Endothelial cell of umbilical vein (primary cell): ENCODE measurements at regions not wholly inside any gene's neighbourhood (a gene's known extent, or its start where the extent isn't known, plus 50 kb on each side); places are given as distances from the start of the nearest gene placed in this dataset.

Source experiments
- BruUV-seq: library from RNA; stranded (reverse); fragments of 400-500 nt; replicated peaks from 2 replicates; lab custom pipeline; 2021; lab: Mats Ljungman, UMichigan
- CTCF ChIA-PET: fragments of 300-600, 350-600 bp; sonication (Branson Sonifier 250); formaldehyde crosslinking; loops from one replicate; lab custom pipeline; 2021; ENCODE audit warnings: antibody characterized with exemption, inconsistent platforms; lab: Charles Lee
- POLR2A ChIA-PET: fragments of 300-600, 350-600 bp; sonication (Branson Sonifier 250); formaldehyde crosslinking; loops from one replicate; lab custom pipeline; 2021; ENCODE audit warnings: antibody characterized with exemption, inconsistent platforms; lab: Charles Lee
- DNase-seq: peaks from one replicate; pipeline ENCODE4 v3.0.0-alpha.2; 2011; ENCODE audit warnings: low read depth, low spot score
- FAIRE-seq: peaks from 2 replicates; lab custom pipeline; 2011; peaks lifted over from hg19 to GRCh38; lab: Jason Lieb, UNC
- H2AFZ ChIP-seq: 2 replicates; pipeline ENCODE4 v1.6.0; 2012; ENCODE audit warnings: low read depth, low read length, control low read depth, inconsistent platforms
- H3K27ac ChIP-seq: 2 replicates; pipeline ENCODE4 v1.5.1; 2011; ENCODE audit warnings: low read depth, mild to moderate bottlenecking, control low read depth, low read length, moderate library complexity; ENCODE audit not compliant: insufficient read depth
- H3K27me3 ChIP-seq, 2 experiments: 2 replicates each; pipeline versions ENCODE4 v1.6.0 to v1.6.1; 2011; ENCODE audit warnings: low read length in 2 of 2, mixed read lengths in 1 of 2; ENCODE audit not compliant: control insufficient read depth in 2 of 2, insufficient read depth in 2 of 2
- H3K36me3 ChIP-seq, 2 experiments: 2 replicates in 1 of 2; 3 replicates in 1 of 2; pipeline ENCODE4 v1.5.1; 2011; ENCODE audit warnings: low read length in 2 of 2, mild to moderate bottlenecking in 1 of 2, moderate library complexity in 1 of 2; ENCODE audit not compliant: control insufficient read depth in 2 of 2, insufficient read depth in 2 of 2; ENCODE audit errors: extremely low read depth in 1 of 2
- H3K4me1 ChIP-seq: 3 replicates; pipeline ENCODE4 v1.5.1; 2011; ENCODE audit warnings: mild to moderate bottlenecking, low read length; ENCODE audit not compliant: control insufficient read depth, insufficient read depth; ENCODE audit errors: extremely low read depth
- H3K4me2 ChIP-seq: 2 replicates; pipeline ENCODE4 v1.6.1; 2011; ENCODE audit warnings: low read length, control low read depth, mixed read lengths; ENCODE audit not compliant: insufficient read depth
- H3K4me3 ChIP-seq, 3 experiments: fragments of 200-600 bp in 1 of 3; sonication (generic), shearing (Covaris generic) in 1 of 3; replicated peaks in 1 of 3; 2 replicates each; pipeline ENCODE4 v1.5.1; 2011 to 2016; ENCODE audit warnings: control low read depth in 3 of 3, low read length in 3 of 3, mild to moderate bottlenecking in 2 of 3, inconsistent platforms in 1 of 3, low read depth in 1 of 3, moderate library complexity in 1 of 3; ENCODE audit not compliant: insufficient read depth in 1 of 3
- H3K79me2 ChIP-seq: 2 replicates; pipeline ENCODE4 v1.6.0; 2012; ENCODE audit warnings: low read length, inconsistent platforms; ENCODE audit not compliant: control insufficient read depth, insufficient read depth
- H3K9ac ChIP-seq: replicated peaks from 2 replicates; pipeline ENCODE3; 2011; ENCODE audit warnings: low read length, control low read depth; ENCODE audit not compliant: insufficient read depth; ENCODE audit errors: extremely low read depth
- H3K9me1 ChIP-seq: replicated peaks from 3 replicates; pipeline ENCODE4 v1.6.0; 2011; ENCODE audit warnings: mild to moderate bottlenecking, low read length; ENCODE audit not compliant: control insufficient read depth, insufficient read depth; ENCODE audit errors: extremely low read depth
- H3K9me3 ChIP-seq: replicated peaks from 2 replicates; pipeline ENCODE4 v1.5.1; 2012; ENCODE audit warnings: low read length, inconsistent platforms; ENCODE audit not compliant: control insufficient read depth, insufficient read depth
- H4K20me1 ChIP-seq: replicated peaks from 2 replicates; pipeline ENCODE3; 2011; ENCODE audit warnings: mild to moderate bottlenecking, low read length; ENCODE audit not compliant: control insufficient read depth, insufficient read depth; ENCODE audit errors: extremely low read depth
- EZH2 ChIP-seq: IDR thresholded peaks from 2 replicates; pipeline ENCODE4 v1.6.1; 2012; ENCODE audit warnings: borderline replicate concordance, low read depth, mild to moderate bottlenecking, moderate library complexity, low read length, inconsistent platforms; ENCODE audit not compliant: severe bottlenecking
- FOS ChIP-seq: IDR thresholded peaks from 2 replicates; pipeline ENCODE4 v1.6.1; 2011; ENCODE audit warnings: mild to moderate bottlenecking, low read length, moderate library complexity, borderline replicate concordance; ENCODE audit not compliant: insufficient read depth
- POLR2A ChIP-seq: IDR thresholded peaks from 2 replicates; pipeline ENCODE4 v1.6.1; 2012; ENCODE audit warnings: low read depth, mild to moderate bottlenecking, control low read depth, low read length
- POLR2AphosphoS5 ChIP-seq: IDR thresholded peaks from 2 replicates; pipeline ENCODE4 v1.6.1; 2012; ENCODE audit warnings: low read depth, mild to moderate bottlenecking, control low read depth, low read length, moderate library complexity; ENCODE audit not compliant: insufficient read depth
- dilution Hi-C: fragments of 300-500 bp; cut with MboI; formaldehyde crosslinking; loops from one replicate; pipeline ENCODE4 v1.15.0; 2019; ENCODE audit warnings: low sequenced_read_pairs; ENCODE audit not compliant: extremely low pct_ligation_motif_present
- intact Hi-C: fragments of 100-400 bp; cut with micrococcal nuclease; formaldehyde crosslinking; loops from one replicate; pipeline ENCODE4 v1.10.0; 2022
- TF ChIP-seq, protein P1 (sequence below): IDR thresholded peaks from 2 replicates; pipeline ENCODE4 v1.6.1; 2011; ENCODE audit not compliant: insufficient read depth, insufficient read length
- TF ChIP-seq, protein P2 (sequence below), 2 donors: IDR thresholded peaks; 1 replicate in 1 of 2; 2 replicates in 1 of 2; pipeline ENCODE4 v1.5.1; 2011; ENCODE audit warnings: low read length in 2 of 2, mild to moderate bottlenecking in 2 of 2, moderate library complexity in 2 of 2, control low read depth in 1 of 2, inconsistent platforms in 1 of 2, low read depth in 1 of 2; ENCODE audit not compliant: insufficient read depth in 1 of 2; ENCODE audit errors: extremely low read depth in 1 of 2

DNA sequence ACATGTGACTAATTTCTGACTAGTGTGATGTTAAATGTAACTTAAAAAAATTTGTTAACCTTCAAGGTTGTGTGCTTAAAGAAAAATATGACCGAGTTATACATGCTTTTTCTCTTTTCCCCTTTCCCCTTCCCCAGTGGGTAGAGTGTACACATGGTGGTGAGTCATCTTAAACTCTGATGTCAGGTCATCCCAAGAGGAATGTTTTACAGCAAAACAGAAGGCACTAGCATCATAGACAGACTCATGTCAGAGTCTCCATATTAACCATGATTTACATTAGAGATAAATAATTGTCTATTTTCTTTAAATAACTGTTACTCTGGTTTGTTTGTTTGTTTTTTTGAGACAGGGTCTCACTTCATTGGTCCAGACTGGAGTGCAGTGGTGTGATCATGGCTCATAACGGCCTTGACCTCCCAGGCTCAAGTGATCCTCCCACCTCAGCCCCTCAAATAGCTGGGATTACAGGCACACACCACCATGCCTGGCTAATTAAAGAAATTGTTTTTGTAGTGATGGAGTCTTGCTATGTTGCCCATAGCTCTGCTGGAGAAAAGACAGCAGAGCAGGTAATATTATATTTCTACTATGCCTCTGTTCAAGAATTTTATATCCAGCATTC, 160.4 kb upstream of the PCDH9 start:
- FAIRE-seq (no peak), DNase-seq (no peak)
- no peak overlapping the region for H3K27ac ChIP-seq
- TF ChIP-seq, protein P1, sequence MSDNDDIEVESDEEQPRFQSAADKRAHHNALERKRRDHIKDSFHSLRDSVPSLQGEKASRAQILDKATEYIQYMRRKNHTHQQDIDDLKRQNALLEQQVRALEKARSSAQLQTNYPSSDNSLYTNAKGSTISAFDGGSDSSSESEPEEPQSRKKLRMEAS: no peak
- TF ChIP-seq FOS: no peak
- no peak for TF ChIP-seq POLR2A
- no peak for TF ChIP-seq EZH2
- TF ChIP-seq, protein P2, sequence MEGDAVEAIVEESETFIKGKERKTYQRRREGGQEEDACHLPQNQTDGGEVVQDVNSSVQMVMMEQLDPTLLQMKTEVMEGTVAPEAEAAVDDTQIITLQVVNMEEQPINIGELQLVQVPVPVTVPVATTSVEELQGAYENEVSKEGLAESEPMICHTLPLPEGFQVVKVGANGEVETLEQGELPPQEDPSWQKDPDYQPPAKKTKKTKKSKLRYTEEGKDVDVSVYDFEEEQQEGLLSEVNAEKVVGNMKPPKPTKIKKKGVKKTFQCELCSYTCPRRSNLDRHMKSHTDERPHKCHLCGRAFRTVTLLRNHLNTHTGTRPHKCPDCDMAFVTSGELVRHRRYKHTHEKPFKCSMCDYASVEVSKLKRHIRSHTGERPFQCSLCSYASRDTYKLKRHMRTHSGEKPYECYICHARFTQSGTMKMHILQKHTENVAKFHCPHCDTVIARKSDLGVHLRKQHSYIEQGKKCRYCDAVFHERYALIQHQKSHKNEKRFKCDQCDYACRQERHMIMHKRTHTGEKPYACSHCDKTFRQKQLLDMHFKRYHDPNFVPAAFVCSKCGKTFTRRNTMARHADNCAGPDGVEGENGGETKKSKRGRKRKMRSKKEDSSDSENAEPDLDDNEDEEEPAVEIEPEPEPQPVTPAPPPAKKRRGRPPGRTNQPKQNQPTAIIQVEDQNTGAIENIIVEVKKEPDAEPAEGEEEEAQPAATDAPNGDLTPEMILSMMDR (IDR thresholded peaks at IDR 0.05; ENCODE audit: extremely low read depth in 1 of 2, insufficient read depth in 1 of 2, low read depth in 1 of 2, low read length in 2 of 2): no peak
- no peak for TF ChIP-seq POLR2AphosphoS5
- H3K9me1 ChIP-seq: no peaks in the 10 kb centered on the region
- no peak overlapping the region for H3K9ac ChIP-seq
- no peaks in the 10 kb centered on the region for H3K27me3 ChIP-seq
- no peaks in the 10 kb centered on the region for H3K4me1 ChIP-seq
- H3K36me3 ChIP-seq: no peaks in the 10 kb centered on the region
- dilution Hi-C loops (no loop called here), intact Hi-C loops (no loop called here)
- H3K4me3 ChIP-seq: no peak overlapping the region
- no peak overlapping the region for H3K4me2 ChIP-seq
- H3K9me3 ChIP-seq: no peaks in the 10 kb centered on the region
- no peaks in the 10 kb centered on the region for H3K79me2 ChIP-seq
- H2AFZ ChIP-seq: no peak overlapping the region
- no peaks in the 10 kb centered on the region for H4K20me1 ChIP-seq
- BruUV-seq: no TSS peak
- POLR2A ChIA-PET: no interaction called here
- CTCF ChIA-PET: no interaction called here
